ENCODE measurements at regions not wholly inside any gene's neighbourhood (a gene's known extent, or its start where the extent isn't known, plus 50 kb on each side); places are given as distances from the start of the nearest gene placed in this dataset.

- no TSS peak for BruUV-seq (replicated peaks)
- whole genome bisulfite sequencing (ENCODE audit: insufficient coverage, insufficient replicate concordance, low lambda C conversion rate, missing lambda C conversion rate): 31% methylated on average over 2 of the region's 2 CpGs
- intact Hi-C loops (cut with micrococcal nuclease; ENCODE audit: unreplicated experiment): loop anchor here (1.0 kb wide), 1 partner anchor 141 kb away; no protein-coding TSS in a partner anchor
- Histone ChIP-seq H3K9ac (ENCODE audit: control insufficient read depth, insufficient read depth, low read length) (no peak overlapping the region), H3K9me3 (replicated peaks; ENCODE audit: control insufficient read depth, insufficient read depth, low read length) (no peaks in the 10 kb centered on the region), H3K79me2 (ENCODE audit: control insufficient read depth, insufficient read depth, low read length) (no peaks in the 10 kb centered on the region), H3K4me2 (ENCODE audit: control insufficient read depth, insufficient read depth) (no peak overlapping the region; the same call in 1 of the 2 replicates), H4K20me1 (ENCODE audit: control insufficient read depth, insufficient read depth) (no peaks in the 10 kb centered on the region), H3K4me3 (no peak overlapping the region), H3K27me3 (replicated peaks in 1 of 2; ENCODE audit: control insufficient read depth in 2 of 2, insufficient read depth in 2 of 2, low read length in 1 of 2) (no peaks in the 10 kb centered on the region), H3K4me1 (ENCODE audit: control insufficient read depth, insufficient read depth, low read length) (0 out of 2 replicates have a peak, but pooled peaks cover 3% of the 10 kb centered on the region), H2AFZ (ENCODE audit: control insufficient read depth, low read depth, low read length) (no peak overlapping the region), H3K36me3 (ENCODE audit: control insufficient read depth in 2 of 2, insufficient read depth in 2 of 2, low read length in 1 of 2) (no peaks in the 10 kb centered on the region), H3K27ac (ENCODE audit: control insufficient read depth, insufficient read depth) (no peak overlapping the region)
- RAD21 ChIA-PET (ENCODE audit: unreplicated experiment): interaction anchor here (1.2 to 2.1 kb wide), 2 partner anchors 12 to 365 kb away, joined by 3 to 13 read pairs; no protein-coding TSS in a partner anchor
- FAIRE-seq: peak; percentile 74
- SMC1A ChIA-PET (ENCODE audit: uncharacterized antibody, unreplicated experiment): interaction anchor here (0.5 to 3.8 kb wide), 3 partner anchors 9 to 720 kb away, joined by 4 to 21 read pairs (median 4); no protein-coding TSS in a partner anchor
- CTCF ChIA-PET: interaction anchor here (1.3 to 7.1 kb wide), 3 partner anchors 12 to 142 kb away, joined by 3 to 50 read pairs (median 5); no protein-coding TSS in a partner anchor
- 0 out of 2 replicates have a peak, but pooled peaks have one; percentile 50 for TF ChIP-seq MLLT1 (IDR thresholded peaks at IDR 0.05)
- peak; percentile 65; the same call in 1 of the 2 replicates for TF ChIP-seq TCF12 (IDR thresholded peaks at IDR 0.05; ENCODE audit: low read depth, low read length)
- TF ChIP-seq IKZF1 (conservative IDR thresholded peaks at IDR 0.05): 0 out of 2 replicates have a peak, but pooled peaks have one; percentile 19
- peak; percentile 36 for TF ChIP-seq RUNX3 (IDR thresholded peaks at IDR 0.05; ENCODE audit: low read length)
- TF ChIP-seq RELB (IDR thresholded peaks at IDR 0.05; ENCODE audit: low read depth): 0 out of 2 replicates have a peak, but pooled peaks have one; percentile 46
- 0 out of 2 replicates have a peak, but pooled peaks have one; percentile 22 for TF ChIP-seq TBL1XR1 (IDR thresholded peaks at IDR 0.05; ENCODE audit: low read depth, low read length)
- TF ChIP-seq NKRF (conservative IDR thresholded peaks at IDR 0.05): no peak
- TF ChIP-seq IKZF2 (IDR thresholded peaks at IDR 0.05): peak; percentile 49 to 54; a peak in 2 of 4 replicates
- TF ChIP-seq FOXK2 (IDR thresholded peaks at IDR 0.05): no peak
- TF ChIP-seq ATF7 (IDR thresholded peaks at IDR 0.05; ENCODE audit: low read depth): peak; percentile 36; the same call in 1 of the 2 replicates
- TF ChIP-seq CHD1 (IDR thresholded peaks at IDR 0.05; ENCODE audit: low read depth, low read length): no peak
- TF ChIP-seq NR2F1 (conservative IDR thresholded peaks at IDR 0.05): 0 out of 2 replicates have a peak, but pooled peaks have one; percentile 18
- 0 out of 4 replicates have a peak, but pooled peaks of 1 of the 2 experiments have one; percentile 17 for TF ChIP-seq BHLHE40 (IDR thresholded peaks at IDR 0.05; ENCODE audit: borderline replicate concordance in 1 of 2, low read depth in 2 of 2, low read length in 1 of 2)
- no peak for TF ChIP-seq NFIC (IDR thresholded peaks at IDR 0.05; ENCODE audit: low read depth, low read length)
- no peak for TF ChIP-seq ZSCAN29 (IDR thresholded peaks at IDR 0.05)
- TF ChIP-seq NBN (IDR thresholded peaks at IDR 0.05): peak; percentile 83
- peak; percentile 14; the same call in 1 of the 2 replicates for TF ChIP-seq PKNOX1 (IDR thresholded peaks at IDR 0.05)
- peak; percentile 73 for TF ChIP-seq MTA2 (IDR thresholded peaks at IDR 0.05; ENCODE audit: low read depth)
- DNase-seq (ENCODE audit: low read depth, low spot score): peak; percentile 42
- POLR2A ChIA-PET: no interaction called here
- ATAC-seq: peak; percentile 94
- in situ Hi-C loops (cut with MboI): no loop called here
Observed at GRCh38 chr3:34248352-34248751, 449.9 kb downstream of the PDCD6IP start.
